ENCODE measurements at regions not wholly inside any gene's neighbourhood (a gene's known extent, or its start where the extent isn't known, plus 50 kb on each side); places are given as distances from the start of the nearest gene placed in this dataset.

DNA sequence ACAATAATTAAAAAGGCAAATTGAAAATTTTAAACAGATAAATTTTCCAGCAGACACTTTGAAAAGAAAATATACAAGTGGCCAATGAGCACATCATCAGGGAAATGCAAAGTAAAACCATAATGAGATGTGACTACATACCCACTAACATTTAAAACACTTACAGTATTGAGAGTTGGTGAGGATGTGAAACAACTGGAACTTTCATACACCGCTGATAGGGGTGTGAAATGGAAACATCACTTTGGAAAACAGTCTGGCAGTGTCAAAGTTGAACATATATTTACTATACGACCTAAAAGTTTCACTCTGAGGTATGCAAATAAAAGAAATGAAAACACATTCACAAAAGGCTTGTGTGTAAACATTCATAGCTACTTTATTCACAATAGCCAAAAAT is 94.0 kb upstream of the GNAO1 start:
- no peak for DNase-seq (ENCODE audit: low spot score)
- intact Hi-C loops (cut with DNase I), result no loop called here

GRCh38 chr16:56094231-56094630 is 97.1 kb upstream of the GNAO1 start:
- intact Hi-C loops (cut with DNase I), result no loop called here
- DNase-seq (ENCODE audit: low spot score), result no peak

DNA sequence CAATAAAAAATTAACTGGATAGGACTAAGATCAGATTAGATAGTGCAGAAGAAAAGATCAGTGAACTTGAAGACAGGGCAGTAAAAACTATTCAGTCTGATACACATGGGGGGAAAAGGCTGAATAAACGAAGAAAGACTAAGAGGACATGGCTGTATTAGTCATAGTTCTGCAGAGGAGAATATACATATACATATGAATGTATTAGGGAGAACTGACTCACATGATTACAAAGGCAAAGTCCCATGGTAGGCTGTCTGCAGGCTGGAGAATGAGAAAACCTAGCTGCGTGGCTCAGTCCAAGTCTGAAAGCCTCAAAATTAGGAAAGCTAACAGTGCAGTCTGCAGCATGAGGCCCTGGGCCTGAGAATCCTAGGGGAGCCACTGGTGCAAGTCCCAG is 98.2 kb upstream of the GNAO1 start:
- no peak for DNase-seq (ENCODE audit: low spot score)
- intact Hi-C loops (cut with DNase I), result no loop called here

DNA sequence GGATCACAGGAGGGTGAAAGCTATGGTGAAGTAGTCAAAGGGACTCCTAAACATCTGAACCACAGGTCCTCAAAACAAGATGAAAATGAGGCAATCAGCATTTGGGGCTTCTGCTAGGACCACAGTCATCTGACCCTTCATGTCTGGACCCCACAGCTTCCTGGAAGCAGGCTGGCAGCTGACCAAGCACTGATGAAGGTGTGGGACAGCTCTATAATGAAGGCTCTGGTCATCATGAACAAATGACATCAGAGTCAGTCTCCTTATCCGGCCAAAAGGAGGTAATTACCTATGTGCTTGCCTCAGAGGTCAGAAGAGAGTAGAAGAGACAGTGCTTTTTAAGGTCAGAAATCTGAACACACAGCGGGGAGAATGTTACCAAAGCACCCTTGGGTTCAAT is 101.2 kb upstream of the GNAO1 start:
- intact Hi-C loops (cut with DNase I), result no loop called here
- no peak for DNase-seq (ENCODE audit: low spot score)

DNA sequence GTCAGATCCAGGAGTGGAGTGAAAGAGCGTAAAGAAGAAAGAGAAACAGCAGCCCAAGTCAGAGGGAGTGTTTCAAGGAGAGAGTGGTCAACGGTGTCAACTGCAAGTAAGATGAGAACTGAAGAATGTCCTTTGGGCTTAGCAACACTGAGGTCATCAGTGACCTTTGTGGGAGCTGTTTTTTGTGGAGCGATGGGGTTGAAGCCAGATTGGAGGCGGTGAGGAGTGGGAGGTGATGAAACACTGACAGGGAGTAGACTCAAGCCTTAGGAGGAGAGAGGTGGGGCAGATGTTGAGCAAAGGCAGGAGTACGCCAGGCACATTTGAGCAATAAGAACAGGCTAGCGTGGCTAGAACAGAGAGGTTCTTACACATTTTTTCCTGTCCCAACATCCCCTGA is 103.7 kb upstream of the GNAO1 start:
- DNase-seq (ENCODE audit: low spot score), result no peak
- intact Hi-C loops (cut with DNase I), result no loop called here

- no peak for DNase-seq (ENCODE audit: low spot score)
- intact Hi-C loops (cut with DNase I), result no loop called here
These were observed 109.9 kb upstream of the GNAO1 start for GRCh38 chr16:56081371-56081770.

DNA sequence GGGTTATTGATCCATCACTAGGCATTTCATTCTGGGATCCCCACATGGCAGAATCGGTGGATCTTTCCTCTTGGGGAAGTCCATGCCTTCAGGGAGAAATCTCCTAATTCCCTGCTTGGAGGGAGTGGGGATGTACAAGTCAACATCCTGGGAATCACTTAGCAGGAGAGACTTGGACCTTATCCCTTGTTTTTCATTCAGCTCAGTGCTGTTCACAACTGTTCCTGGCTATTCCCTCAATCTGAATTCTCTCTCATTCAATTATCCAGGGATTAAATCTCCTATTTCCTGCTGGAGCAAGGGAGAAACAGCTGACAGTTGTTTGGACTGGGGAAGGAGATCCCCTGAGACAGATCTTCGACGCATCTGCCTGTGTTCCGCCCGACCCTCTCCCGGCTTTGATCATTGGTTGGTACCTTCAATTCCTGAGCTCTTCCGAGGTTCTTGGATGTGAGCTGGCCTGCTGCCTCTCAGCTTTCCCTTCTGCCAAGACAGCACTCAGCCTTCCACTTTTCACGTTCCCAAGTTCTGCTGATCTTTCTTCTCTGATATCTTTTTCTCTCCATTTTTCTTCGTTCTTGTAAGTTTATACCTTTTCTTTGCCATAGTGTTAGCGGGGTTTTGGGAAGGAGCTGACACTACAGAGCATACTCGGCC is 115.4 kb upstream of the GNAO1 start:
- no peak for DNase-seq (ENCODE audit: low spot score)
- intact Hi-C loops (cut with DNase I), result no loop called here

- no peak for DNase-seq (ENCODE audit: low spot score)
- intact Hi-C loops (cut with DNase I), result no loop called here
These were observed 117.8 kb upstream of the GNAO1 start for GRCh38 chr16:56073508-56073907.

GRCh38 chr16:56072096-56072495 is 119.2 kb upstream of the GNAO1 start:
- no peak for DNase-seq (ENCODE audit: low spot score)
- intact Hi-C loops (cut with DNase I), result no loop called here

DNA sequence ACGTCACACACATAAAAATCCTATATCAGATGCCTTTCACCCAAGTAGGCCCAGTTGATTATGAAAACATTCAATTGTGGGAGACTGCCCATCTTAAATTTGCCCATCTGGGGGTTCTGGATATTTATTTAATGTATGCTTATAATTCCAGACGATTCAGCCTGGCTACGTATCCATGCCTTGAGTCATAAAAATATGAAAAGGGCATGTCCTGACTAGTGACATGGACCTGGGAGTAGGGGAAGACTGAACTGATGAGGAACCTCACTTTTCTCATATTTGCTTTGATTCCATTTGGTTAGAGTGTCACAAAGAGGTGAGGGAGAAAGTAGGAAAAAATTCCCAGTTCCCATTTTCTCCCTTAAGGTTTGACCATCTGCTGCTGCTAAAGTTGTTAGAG is 122.5 kb upstream of the GNAO1 start:
- intact Hi-C loops (cut with DNase I), result no loop called here
- no peak for DNase-seq (ENCODE audit: low spot score)

GRCh38 chr16:56068314-56068713 is 123.0 kb upstream of the GNAO1 start:
- DNase-seq (ENCODE audit: low spot score), result no peak
- intact Hi-C loops (cut with DNase I), result no loop called here

DNA sequence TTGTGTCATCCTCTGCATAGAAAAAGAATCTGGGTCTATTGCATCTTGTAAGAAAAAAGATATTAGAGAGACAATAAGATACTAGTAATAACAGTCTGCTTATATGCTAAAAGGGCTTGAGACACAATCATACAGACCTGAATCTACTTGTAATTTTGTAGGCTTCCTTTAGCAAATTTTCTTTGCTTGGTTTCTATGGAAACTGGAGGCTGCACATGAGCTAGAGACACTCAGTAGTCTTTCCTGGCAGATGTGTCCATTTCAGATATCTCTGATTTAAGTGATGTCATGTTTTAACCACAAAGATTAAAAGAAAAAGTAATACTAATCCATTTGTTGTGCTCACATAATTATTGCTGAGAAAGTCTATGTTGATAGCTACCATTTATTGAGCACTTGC is 123.9 kb upstream of the GNAO1 start:
- intact Hi-C loops (cut with DNase I), result no loop called here
- no peak for DNase-seq (ENCODE audit: low spot score)

DNA sequence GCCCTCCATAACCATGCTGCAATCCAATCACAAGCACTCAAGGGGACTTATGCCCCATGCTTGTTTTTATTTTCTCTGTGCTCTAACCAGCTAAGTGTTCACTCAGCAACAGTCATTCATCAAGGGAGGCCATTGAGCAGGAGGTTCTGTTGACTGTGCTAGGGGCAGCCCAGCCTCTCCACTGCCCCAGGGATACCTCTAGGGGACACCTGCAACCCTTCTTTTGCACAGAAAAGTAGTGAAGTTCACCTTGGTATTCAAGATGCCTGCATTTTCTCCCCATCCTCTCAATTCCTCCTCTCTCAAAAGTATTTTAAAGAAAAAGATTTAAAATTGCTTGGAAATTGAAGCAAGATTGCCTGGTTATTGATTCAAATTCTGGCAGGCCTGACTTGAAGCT is 124.7 kb upstream of the GNAO1 start:
- no peak for DNase-seq (ENCODE audit: low spot score)
- intact Hi-C loops (cut with DNase I), result no loop called here

DNA sequence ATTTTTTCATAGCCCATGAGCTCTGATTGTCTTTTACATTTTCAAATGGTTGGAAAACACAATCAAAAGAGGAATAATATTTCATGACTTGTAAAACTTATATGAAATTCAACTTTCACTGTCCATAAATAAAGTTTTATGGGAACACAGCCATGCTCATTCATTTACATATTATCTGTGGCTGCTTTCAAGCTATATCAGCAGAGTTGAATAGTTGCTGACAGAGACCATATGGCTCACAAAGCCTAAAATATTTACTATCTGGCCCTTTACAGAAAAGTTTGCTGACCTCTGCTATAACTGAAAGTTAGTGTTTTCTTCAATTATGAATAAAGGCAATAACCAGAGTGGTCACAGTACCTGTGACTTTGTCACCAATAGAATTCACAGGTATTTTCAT is 128.2 kb upstream of the GNAO1 start:
- no peak for DNase-seq (ENCODE audit: low spot score)
- intact Hi-C loops (cut with DNase I), result no loop called here

- DNase-seq (ENCODE audit: low spot score), result no peak
- intact Hi-C loops (cut with DNase I), result no loop called here
These were observed 134.1 kb upstream of the GNAO1 start for GRCh38 chr16:56057151-56057550.

- intact Hi-C loops (cut with DNase I), result no loop called here
These were observed 140.4 kb upstream of the GNAO1 start for GRCh38 chr16:56050916-56051315.

GRCh38 chr16:56048425-56049105 is 142.7 kb upstream of the GNAO1 start:
- no peak for DNase-seq (ENCODE audit: low spot score)
- intact Hi-C loops (cut with DNase I), result loop anchor here (5.0 kb wide), 1 partner anchor 144 kb away; the partner anchor contains the start of gene GNAO1

More at GRCh38 chr16:56050916-56051315, 140.4 kb upstream of the GNAO1 start:
- no peak for DNase-seq (ENCODE audit: low spot score)

DNA sequence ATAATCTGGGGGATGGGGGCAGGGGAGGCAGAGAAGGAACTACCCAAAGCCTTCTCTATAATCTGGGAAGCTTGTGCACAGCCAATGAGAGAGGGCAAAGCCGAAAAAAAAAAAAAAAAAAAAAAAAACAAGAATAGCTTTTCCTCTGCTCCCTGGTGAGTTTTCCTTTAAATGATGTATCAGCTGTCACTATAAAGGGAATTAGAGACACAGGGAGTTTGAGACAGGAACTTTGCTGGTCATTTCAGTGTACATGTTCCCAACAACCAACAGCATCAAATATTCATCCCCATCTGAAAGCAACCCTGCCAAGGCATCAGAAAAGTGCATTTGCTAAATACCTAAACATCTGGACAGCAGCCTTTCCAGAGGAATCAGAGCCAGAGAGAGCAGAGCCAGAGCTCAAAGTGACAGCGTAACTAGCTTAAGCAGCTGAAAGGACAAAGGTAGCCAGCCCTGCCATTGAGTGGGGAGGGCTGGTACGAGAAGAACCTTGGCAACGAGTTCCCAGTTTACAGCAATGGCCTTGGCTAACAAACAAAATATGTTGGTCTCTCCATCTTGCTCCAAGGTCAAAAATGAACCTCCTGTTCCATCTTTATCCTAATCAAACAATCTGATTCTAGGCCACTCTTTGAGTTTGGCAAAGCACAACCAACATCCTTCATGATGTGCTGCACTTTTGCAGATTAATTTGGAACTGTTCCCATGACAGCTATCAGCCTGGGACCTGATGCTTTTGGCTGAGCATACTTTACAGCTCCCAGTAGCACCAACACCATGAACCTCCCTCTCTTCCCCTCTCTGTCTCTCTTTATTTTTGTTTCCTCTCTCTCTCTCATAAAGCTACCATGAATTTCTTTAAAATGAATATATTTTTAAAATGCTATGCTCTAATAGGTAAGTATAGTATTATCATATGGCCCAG is 143.7 kb upstream of the GNAO1 start:
- no peak for DNase-seq (ENCODE audit: low spot score)
- intact Hi-C loops (cut with DNase I), result loop anchor here (5.0 kb wide), 1 partner anchor 145 kb away; the partner anchor contains the start of gene GNAO1

GRCh38 chr16:56042416-56042815 is 148.9 kb upstream of the GNAO1 start:
- no peak for DNase-seq (ENCODE audit: low spot score)
- intact Hi-C loops (cut with DNase I), result no loop called here

GRCh38 chr16:56041556-56042140 is 149.6 kb upstream of the GNAO1 start:
- intact Hi-C loops (cut with DNase I), result loop anchor here (2.0 kb wide), 1 partner anchor 277 kb away; no protein-coding TSS in a partner anchor
- no peak for DNase-seq (ENCODE audit: low spot score)

All from cardiac septum (tissue), 1 donor.